IPS-NIHi11 (cell line): ENCODE measurements at regions not wholly inside any gene's neighbourhood (a gene's known extent, or its start where the extent isn't known, plus 50 kb on each side); places are given as distances from the start of the nearest gene placed in this dataset.

ENCODE experiments used
- DNase-seq: peaks from one replicate; pipeline ENCODE4 v3.0.0; 2012; ENCODE audit warnings: mixed read lengths, low spot score

- no peak for DNase-seq
Observed at GRCh38 chr10:10642189-10642588, 375.5 kb upstream of the CELF2 start.

- DNase-seq = peak; percentile 18
Observed at GRCh38 chr10:10642751-10643150, 374.9 kb upstream of the CELF2 start.

GRCh38 chr10:10644008-10644646, 373.5 kb upstream of the CELF2 start:
- DNase-seq = no peak

- DNase-seq = no peak
Observed at GRCh38 chr10:10644676-10645385, 372.8 kb upstream of the CELF2 start.

GRCh38 chr10:10647331-10647730, 370.3 kb upstream of the CELF2 start:
- no peak for DNase-seq

- no peak for DNase-seq
Observed at GRCh38 chr10:10657139-10657760, 360.4 kb upstream of the CELF2 start.

GRCh38 chr10:10658172-10658785, 359.4 kb upstream of the CELF2 start:
- DNase-seq = no peak

GRCh38 chr10:10660054-10660453, 357.6 kb upstream of the CELF2 start:
- no peak for DNase-seq

GRCh38 chr10:10661176-10661575, 356.5 kb upstream of the CELF2 start:
- no peak for DNase-seq

- DNase-seq = no peak
Observed at GRCh38 chr10:10662716-10663408, 354.8 kb upstream of the CELF2 start.

GRCh38 chr10:10663622-10664021, 354.1 kb upstream of the CELF2 start:
- no peak for DNase-seq

GRCh38 chr10:10665750-10666149, 351.9 kb upstream of the CELF2 start:
- no peak for DNase-seq

- no peak for DNase-seq
Observed at GRCh38 chr10:10667466-10667865, 350.2 kb upstream of the CELF2 start.

- DNase-seq = no peak
Observed at GRCh38 chr10:10676972-10677371, 340.7 kb upstream of the CELF2 start.

GRCh38 chr10:10677479-10677878, 340.2 kb upstream of the CELF2 start:
- peak; percentile 53 for DNase-seq

- DNase-seq = no peak
Observed at GRCh38 chr10:10680496-10680895, 337.2 kb upstream of the CELF2 start.

GRCh38 chr10:10684972-10685371, 332.7 kb upstream of the CELF2 start:
- DNase-seq = no peak

GRCh38 chr10:10685566-10685965, 332.1 kb upstream of the CELF2 start:
- no peak for DNase-seq

- DNase-seq = no peak
Observed at GRCh38 chr10:10687751-10688150, 329.9 kb upstream of the CELF2 start.

GRCh38 chr10:10699427-10699826, 318.2 kb upstream of the CELF2 start:
- DNase-seq = no peak

GRCh38 chr10:10701084-10701611, 316.5 kb upstream of the CELF2 start:
- no peak for DNase-seq

GRCh38 chr10:10702211-10702610, 315.5 kb upstream of the CELF2 start:
- DNase-seq = no peak
